HG03175 (cell line): ENCODE measurements at regions not wholly inside any gene's neighbourhood (a gene's known extent, or its start where the extent isn't known, plus 50 kb on each side); places are given as distances from the start of the nearest gene placed in this dataset.
A peak's percentile ranks its signal among the peaks of the same experiment; 100 is the strongest.
"Not testable (repeated sequence)": the region's sequence is repeated elsewhere in the genome, so short reads cannot be mapped to it uniquely, and the experiment has no call there.

Experiments
- ATAC-seq: cut with Tn5 transposase; IDR thresholded peaks from one replicate; pipeline ENCODE4 v1.9.1; 2021; ENCODE audit warnings: mild to moderate bottlenecking, moderate library complexity; ENCODE audit not compliant: unreplicated experiment

DNA sequence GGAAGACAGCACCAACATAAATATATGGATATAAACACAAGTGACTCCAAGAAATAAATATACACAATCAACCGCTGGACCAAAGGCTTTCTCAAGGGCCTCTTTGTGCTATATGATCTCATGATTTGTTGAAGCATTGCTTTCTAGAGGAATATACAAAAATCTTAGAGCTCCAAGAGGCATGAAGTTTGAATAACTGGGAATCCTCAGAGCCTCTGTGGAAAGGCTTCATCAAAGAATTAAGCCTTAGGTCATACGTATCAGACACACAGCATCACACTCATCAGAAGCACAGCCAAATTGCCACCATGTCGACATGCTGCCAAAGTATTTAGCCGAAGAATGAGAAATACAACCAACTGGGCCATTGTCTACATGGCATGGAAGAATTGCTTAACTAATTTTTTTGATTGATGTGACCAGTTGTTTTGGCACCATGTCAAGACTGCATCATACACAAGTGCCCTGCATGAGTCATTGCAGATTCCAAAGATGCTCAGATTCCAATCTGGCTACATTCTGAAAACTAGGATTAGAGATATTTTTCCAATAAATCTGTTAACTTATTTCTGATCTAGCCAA lies 860.6 kb upstream of the ZEB2 start:
- ATAC-seq: no peak

DNA sequence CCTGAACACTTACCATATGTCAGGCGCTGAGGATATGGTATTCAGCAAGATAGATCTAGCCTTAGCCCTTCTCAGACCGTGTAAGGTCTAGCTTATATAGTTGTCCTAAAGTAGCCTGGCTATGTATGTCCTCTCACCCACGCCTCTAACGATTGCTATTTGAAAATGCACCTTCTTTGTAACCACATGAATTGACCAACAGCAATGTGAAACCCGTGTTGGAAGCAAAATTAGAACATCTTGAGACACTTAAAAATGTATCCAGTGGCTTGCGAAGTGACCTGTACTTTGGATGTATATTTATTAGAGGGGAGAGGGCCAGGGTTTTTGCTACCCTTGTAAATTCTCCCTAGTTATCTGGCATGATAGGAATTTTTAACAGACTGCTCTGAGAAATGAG lies 860.0 kb upstream of the ZEB2 start:
- no peak for ATAC-seq

DNA sequence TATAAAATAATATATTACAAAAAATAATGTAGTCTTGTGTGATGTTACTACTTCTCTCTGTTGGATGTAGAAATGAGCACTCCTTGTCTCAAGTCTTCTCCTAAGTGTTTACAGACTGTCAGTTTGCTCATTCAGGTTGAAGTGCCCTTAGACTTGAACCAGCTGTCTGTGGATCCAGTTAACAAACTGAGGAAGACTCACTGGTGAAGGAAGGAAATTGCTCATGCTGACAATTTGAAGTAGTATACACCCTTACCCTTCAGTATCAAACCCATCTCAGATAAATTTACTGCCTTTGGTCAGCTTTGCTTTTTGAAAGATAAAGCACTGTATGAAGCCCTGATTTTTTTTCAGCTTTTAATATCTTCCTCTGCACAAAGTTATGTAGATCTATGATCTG lies 854.2 kb upstream of the ZEB2 start:
- no peak for ATAC-seq

DNA sequence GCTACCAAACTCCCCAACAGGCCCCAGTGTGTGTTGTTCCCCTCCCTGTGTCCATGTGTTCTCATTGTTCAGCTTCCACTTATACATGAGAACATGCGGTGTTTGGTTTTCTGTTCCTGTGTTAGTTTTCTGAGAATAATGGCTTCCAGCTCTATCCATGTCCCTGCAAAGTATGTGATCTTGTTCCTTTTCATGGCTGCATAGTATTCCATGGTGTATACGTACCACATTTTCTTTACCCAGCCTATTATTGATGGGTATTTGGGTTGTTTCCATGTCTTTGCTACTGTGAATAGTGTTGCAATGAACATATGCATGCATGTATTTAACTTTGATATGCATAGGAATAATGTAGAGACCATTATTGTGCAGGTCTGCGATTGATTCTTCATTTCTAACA lies 847.4 kb upstream of the ZEB2 start:
- ATAC-seq: not testable (repeated sequence)

DNA sequence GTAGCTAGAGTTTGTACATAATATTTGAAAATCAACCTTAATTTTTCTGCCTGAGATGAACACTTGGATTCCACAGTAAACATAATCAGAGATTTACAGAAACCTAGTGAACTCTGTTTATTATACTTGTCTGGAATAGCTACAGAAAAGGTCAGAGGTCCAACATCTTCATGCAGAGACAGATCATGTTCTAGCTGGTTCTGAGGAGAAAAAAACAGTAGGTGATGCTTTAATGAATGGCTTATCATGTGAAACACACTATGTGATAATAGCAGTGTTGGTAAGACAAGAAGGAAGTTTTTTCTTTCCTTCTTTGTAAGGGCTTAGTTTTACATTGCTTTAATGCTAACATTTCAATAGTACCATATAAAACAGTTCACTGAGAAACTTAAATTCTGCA lies 846.4 kb upstream of the ZEB2 start:
- no peak for ATAC-seq

DNA sequence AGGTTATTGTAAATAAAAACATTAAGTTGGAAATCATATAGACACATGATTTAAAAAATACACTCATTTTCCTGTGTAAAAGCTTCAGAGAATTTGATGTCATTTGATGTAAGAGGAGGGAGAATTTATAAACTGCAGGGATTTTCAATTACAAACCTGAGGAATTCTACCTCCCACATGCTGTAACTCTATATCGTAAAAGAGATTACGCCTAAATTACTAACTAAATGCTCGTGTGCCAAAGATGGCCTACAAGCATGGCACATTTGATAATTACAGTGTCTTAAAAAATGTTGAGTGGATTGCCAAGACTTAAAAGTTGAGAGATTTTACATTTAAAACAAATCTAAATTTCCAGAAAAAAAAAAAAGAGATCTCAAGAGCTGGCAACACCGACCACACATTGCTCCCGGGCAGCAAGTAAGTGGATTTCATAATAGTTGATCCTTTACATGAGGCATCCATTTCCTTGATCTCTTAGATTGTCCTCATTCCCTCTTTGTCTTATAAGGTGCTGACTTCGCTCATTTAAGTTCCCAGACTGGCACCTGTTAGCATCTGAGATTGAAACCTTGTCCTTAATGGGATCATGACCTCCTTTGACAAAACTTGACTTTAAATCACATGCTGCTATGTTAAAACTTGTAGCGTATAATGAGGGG lies 840.3 kb upstream of the ZEB2 start:
- ATAC-seq: no peak

DNA sequence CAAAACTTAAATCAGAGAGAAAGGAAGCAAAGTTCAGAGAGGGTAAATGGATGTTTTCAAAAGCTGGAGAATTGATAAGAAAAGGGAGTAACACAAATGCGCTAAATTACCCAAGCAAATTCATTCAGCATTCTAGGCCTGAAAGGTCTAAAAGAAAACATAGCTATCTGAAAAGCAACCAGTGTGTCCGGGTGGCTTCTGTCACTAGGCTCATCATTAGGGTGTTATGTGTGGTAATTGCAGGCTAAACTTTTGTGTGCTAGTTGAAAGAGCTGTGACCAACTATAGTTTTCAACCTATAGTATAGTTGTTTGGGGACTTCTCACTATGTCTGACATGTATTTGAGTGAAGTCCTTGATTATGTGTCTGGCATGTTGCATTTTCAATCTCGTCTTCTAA lies 839.6 kb upstream of the ZEB2 start:
- no peak for ATAC-seq

DNA sequence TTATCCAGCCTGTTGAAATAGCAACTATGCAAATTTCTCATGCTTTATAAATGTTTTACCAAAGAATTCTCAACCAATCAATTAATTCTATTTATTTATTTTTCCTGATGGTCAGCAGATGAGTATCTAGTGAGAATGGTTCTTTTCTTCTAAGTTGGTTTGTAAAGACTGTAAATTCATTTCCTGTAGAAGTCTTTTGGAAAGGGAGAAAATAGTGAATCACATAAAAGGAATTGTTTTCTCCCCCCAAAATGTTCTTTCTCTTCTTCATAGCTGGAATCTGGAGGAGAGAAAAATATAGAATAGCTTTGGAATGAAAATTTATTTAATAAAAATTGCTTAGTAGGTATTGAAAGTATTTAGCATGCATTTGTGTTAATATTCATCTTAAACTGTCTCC lies 836.1 kb upstream of the ZEB2 start:
- ATAC-seq: no peak

DNA sequence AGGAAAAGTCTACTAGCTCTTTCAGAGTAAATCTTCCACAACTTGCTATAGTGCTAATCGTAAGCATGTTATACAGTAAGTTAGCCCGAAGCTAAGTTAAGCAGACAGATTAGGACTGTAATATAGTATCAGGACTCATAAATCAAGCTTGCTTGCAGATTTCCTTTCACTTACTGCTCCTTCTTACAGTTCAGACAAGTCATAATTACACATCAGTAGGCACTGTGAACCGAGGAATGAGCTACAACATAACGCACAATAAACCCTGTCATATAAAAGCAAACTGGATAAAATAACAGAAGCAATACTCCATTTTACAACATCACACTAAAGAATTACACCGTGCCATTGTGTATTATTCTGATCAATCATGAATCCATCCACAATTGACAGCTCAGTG lies 832.6 kb upstream of the ZEB2 start:
- ATAC-seq: no peak

DNA sequence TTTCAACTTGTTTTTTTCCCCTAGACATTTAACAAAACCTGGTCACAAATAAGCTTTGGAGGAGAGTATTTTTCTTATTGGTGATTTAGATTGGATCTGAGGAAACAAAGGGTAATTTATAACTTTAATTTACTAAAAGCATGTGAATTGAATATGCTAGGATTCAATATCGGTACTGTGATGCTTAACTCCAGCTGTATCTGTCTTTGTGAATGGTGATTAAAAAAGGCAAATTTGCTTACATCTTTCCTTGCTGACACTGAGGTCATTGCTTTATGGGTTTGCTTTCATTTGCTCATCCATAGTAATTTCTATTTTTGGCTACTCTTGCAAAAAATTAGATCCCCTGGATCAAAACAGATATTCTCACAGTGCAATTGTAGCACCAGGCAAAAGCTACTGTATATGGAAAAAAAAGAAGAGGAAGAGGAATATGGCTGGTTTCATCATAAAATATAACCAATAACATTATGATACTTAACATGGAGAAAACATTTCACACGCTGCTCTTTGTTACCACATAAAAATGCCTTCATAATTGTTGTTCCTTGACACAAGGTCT lies 832.0 kb upstream of the ZEB2 start:
- no peak for ATAC-seq

DNA sequence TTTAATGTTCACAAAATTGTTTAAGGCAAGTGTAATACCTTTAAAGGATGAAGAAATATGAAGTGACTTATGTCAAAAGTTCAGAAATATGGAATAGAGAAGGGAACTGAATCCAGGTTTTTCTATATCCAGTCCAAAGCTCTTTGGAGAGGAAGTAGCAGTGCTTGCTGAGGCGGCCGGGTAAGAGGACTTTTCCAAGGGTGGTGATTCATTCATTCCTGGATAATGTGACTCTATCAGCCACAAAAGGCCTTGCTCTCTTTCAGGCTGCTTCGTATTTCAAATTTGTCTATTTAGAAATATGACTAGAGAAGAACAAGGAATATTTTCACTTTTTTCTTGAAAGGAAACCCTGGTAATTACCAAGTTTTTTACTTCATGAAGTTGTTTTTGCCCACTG lies 830.1 kb upstream of the ZEB2 start:
- no peak for ATAC-seq

DNA sequence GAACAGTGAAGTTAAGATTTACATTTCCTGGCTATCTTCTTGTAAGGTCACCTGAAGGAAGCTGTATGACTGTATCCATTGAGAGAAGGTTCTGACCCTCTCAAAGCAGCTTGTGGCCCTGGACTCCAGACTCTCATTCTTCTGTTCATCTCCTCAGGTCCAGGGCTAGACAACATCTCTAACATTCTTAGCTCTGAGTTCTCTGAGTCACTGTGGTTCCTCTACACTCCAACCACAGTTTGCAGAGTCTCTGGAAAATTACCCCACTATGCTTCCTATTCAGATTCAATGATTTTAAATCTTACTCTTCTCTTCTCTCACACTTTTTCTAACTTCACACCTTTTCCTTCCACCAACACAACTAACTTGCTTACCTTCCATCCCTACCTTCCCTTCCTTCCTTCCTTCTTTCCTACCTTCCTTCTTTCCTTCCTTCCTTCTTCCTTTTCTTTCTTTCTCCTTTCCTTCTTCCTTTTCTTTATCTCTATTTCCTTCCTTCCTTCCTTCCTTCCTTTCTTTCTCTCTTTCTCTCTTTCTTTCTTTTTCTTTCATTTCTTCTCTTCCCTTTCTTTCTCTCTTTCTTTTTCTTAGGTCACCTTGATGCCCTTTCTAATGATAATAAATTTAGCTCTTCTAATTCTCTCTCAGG lies 824.3 kb upstream of the ZEB2 start:
- ATAC-seq: no peak

DNA sequence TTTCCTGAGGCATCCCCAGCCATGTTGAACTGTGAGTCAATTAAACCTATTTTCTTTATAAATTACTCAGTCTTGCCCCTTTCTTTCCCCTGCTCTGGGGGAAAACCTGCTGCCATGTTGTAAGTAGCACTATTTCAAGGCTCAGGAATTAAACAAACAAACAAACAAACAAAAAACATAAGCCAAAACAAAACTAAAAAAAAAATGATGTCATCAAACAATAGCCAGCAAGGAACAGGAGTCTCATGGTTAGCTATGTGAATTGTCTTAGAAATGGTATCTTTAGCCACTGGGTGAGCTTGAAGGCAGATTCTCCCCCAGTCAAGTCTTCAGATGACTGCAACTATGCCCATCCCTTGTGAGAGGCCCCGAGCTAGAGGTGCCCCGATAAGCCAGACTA lies 823.4 kb upstream of the ZEB2 start:
- ATAC-seq: no peak

DNA sequence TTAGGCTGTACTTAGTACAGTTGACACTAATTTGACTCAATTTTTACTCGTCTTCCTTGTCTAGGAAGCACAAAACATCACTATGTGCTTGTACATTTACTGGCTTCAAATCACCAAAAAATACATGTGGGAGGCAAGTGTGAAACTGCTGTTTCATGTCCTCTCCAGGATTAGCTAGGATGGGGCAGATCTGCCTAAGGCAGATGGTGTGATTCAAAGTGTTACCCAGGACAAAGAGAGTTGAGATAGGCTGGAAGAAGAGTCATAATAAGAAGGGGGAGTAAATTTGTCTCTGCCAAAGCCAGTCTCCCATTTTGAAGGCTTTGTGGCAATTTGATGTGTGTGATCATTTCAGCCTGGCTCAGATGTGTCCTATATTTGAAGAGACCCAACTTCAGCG lies 821.6 kb upstream of the ZEB2 start:
- ATAC-seq: no peak

DNA sequence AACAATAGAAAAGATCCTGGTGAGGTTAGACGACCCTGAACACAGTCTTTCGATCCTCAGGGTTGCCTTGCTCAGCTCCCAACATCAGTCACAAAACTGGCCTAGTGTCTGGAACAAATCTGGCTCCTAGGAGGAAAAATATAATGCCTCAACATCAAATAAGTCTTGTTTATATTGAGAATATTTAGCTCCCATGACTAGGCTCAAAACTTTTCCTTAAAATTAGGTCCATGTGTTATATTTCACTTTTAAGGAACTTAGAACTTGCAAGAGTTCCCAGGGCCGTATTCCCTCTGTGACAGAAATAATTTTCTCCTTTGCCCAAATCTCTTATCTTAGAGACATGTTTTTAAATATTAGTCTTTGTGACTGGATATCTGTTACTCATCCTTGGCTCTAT lies 819.7 kb upstream of the ZEB2 start:
- ATAC-seq: no peak

DNA sequence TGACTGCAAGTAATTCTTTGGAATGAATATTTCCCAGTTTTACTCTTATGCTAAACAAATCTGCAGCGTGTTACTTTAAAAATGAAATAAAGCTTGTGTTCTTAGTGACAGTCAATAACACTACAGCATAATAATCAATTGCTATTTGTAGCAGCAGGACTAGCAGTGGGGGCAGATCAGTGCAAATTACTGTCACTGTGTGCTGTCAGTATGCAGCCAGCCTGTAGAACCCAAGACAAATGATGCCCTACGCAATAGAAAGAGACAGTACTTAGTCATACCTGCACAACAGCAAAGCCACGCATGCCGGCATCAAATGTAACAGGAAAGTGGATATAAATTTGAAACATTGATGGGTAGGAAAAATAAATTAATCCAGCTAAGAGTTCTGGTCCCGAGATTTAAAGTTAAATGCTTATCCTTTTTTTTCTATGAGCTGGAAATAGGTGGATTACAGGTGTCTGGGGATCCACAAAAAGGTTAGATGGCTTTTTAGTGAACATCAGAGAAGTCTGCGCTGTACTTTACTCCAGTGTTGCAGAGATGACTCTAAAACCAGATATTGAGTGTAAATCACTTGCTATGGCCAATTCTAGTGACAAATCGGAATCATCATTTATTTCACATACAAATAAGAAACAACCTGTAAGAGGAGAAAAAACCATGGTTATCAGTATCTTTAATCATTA lies 812.4 kb upstream of the ZEB2 start:
- no peak for ATAC-seq

DNA sequence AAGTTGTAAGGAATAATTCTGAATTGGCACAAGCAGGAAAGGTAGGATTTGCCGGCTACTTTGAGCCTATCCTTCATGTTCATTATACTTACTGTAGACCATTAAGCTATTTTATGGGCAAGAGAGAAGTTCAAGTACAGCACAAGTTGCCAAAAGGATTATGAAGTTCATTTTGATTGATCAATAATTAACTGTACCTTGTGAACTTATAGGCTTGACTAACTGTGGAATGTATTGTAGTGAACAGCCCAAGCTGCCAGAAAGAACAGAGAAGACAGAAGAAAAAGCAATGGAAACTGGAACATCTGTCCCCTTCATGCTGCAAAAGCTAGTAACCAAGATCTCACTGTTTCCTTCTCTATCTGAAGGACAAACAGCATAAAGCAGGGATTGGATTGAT lies 810.1 kb upstream of the ZEB2 start:
- ATAC-seq: no peak

DNA sequence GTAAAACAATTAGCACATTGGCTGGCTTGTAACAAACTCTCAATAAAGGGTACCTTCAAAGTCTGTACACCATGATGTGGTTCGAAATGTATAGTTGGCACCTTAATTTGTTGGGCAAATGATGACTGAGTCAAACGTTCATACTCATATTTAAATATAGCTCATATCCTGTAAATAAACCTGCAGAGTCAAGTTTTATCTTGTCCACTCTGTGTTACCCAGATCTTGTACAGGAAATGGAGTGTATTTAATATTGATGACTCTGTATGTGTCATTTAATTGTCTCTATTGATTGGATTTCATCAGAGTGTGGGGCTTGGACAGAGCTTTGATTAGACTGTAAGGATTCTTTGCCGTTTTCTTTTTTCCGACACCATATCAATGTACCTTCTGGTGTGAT lies 805.6 kb upstream of the ZEB2 start:
- ATAC-seq: no peak

DNA sequence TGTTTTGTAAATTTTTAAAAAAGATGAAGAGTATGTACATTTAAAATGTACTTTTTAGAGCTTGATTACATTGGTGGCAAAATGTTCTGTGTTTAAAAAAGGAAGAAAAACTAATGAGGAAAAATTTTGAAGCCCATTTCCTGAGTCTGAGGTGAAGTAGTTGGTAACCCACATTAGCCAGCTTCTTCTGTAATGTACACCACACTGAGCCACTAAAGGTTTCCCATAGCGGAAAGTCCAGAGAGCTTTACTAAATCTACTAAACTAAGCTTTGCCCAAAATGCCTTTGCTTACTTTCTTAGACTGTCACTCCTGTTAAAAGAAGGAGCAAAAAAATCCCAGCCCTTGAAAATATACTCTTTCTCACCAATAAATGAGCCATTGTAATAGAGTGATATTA lies 804.8 kb upstream of the ZEB2 start:
- no peak for ATAC-seq

DNA sequence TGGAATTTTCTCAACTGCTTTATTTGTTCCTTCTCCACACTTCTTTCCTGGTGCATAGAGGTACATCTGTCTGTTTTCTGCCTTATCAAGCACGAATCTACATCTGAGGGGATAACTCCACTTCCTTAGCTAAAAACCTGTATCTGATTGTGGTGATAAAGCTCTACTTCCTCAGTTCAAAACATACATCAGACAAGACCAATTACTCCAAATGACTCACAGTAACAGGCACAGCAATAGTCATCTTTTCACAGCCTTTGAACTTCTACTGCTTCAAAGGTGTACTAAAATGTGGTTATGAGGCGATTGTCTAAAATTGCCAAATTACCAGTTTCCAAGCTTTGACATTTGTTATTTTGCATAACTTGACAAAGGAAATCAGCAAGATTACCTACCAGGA lies 803.6 kb upstream of the ZEB2 start:
- ATAC-seq: no peak

DNA sequence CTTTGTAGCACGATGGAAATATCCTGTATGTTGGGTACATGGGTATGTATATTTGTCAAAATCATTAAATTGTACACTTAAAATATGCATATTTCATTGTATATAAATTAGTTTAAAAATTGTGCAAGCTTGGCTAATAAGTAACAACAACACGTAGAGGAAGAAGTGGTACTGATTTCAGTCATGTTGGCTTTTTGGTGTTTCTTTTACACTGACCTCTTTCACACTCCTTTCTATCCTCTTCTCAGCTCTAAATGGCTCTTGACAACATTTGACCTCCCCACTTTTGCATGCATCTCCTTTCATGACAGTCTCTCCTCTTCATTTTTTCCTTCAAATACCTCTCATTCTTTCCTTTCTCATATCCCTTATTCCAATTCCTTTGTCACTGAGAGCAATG lies 801.4 kb upstream of the ZEB2 start:
- peak; percentile 83 for ATAC-seq

DNA sequence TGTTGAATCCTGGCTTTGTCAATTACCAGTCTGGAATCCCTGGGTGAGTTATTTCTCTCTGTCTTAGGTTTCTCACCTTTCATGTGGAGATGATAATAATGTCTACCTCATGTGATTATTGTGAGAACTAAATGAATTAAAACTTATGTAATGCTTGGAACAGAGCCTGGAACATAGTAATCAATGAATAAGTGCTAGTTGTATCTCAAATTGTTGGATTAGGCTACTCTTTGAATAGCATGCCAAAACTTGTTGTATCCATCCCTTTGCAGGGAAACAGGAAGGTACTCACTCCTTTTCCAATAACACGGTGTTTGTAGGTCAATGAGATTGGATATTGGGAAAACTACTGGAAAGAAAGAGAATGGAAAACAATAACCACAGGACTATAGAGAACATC lies 796.6 kb upstream of the ZEB2 start:
- ATAC-seq: no peak
